ENCODE measurements at regions not wholly inside any gene's neighbourhood (a gene's known extent, or its start where the extent isn't known, plus 50 kb on each side); places are given as distances from the start of the nearest gene placed in this dataset.

GRCh38 chr20:39600871-39601270 is 638.7 kb downstream of the DHX35 start:
- DNase-seq (ENCODE audit: insufficient read length, low spot score), result no peak
- no peak for TF ChIP-seq POLR2A (IDR thresholded peaks at IDR 0.05; ENCODE audit: low read depth, low read length)
- FAIRE-seq, result no peak

- no peak for TF ChIP-seq POLR2A (IDR thresholded peaks at IDR 0.05; ENCODE audit: low read depth, low read length)
- no peak for DNase-seq (ENCODE audit: insufficient read length, low spot score)
- FAIRE-seq, result no peak
These were observed 638.0 kb downstream of the DHX35 start for GRCh38 chr20:39600156-39600555.

GRCh38 chr20:39596554-39596953 is 634.4 kb downstream of the DHX35 start:
- DNase-seq (ENCODE audit: insufficient read length, low spot score) (no peak), FAIRE-seq (no peak)
- no peak for TF ChIP-seq POLR2A (IDR thresholded peaks at IDR 0.05; ENCODE audit: low read depth, low read length)

GRCh38 chr20:39592371-39592770 is 630.2 kb downstream of the DHX35 start:
- DNase-seq (ENCODE audit: insufficient read length, low spot score) (no peak), FAIRE-seq (no peak)
- TF ChIP-seq POLR2A (IDR thresholded peaks at IDR 0.05; ENCODE audit: low read depth, low read length), result no peak

- FAIRE-seq (no peak), DNase-seq (ENCODE audit: insufficient read length, low spot score) (no peak)
- TF ChIP-seq POLR2A (IDR thresholded peaks at IDR 0.05; ENCODE audit: low read depth, low read length), result no peak
These were observed 626.1 kb downstream of the DHX35 start for GRCh38 chr20:39588148-39588757.

GRCh38 chr20:39581034-39581433 is 618.9 kb downstream of the DHX35 start:
- no peak for DNase-seq (ENCODE audit: insufficient read length, low spot score)
- FAIRE-seq, result no peak
- no peak for TF ChIP-seq POLR2A (IDR thresholded peaks at IDR 0.05; ENCODE audit: low read depth, low read length)

GRCh38 chr20:39576771-39577170 is 614.6 kb downstream of the DHX35 start:
- no peak for DNase-seq (ENCODE audit: insufficient read length, low spot score)
- no peak for FAIRE-seq
- no peak for TF ChIP-seq POLR2A (IDR thresholded peaks at IDR 0.05; ENCODE audit: low read depth, low read length)

GRCh38 chr20:39574061-39574460 is 611.9 kb downstream of the DHX35 start:
- no peak for DNase-seq (ENCODE audit: insufficient read length, low spot score)
- FAIRE-seq, result no peak
- TF ChIP-seq POLR2A (IDR thresholded peaks at IDR 0.05; ENCODE audit: low read depth, low read length), result no peak

GRCh38 chr20:39571171-39571570 is 609.0 kb downstream of the DHX35 start:
- no peak for TF ChIP-seq POLR2A (IDR thresholded peaks at IDR 0.05; ENCODE audit: low read depth, low read length)
- FAIRE-seq (no peak), DNase-seq (ENCODE audit: insufficient read length, low spot score) (no peak)

GRCh38 chr20:39568109-39568508 is 606.0 kb downstream of the DHX35 start:
- FAIRE-seq (no peak), DNase-seq (ENCODE audit: insufficient read length, low spot score) (no peak)

GRCh38 chr20:39563349-39563748 is 601.2 kb downstream of the DHX35 start:
- no peak for FAIRE-seq
- no peak for TF ChIP-seq POLR2A (IDR thresholded peaks at IDR 0.05; ENCODE audit: low read depth, low read length)
- DNase-seq (ENCODE audit: insufficient read length, low spot score), result no peak

More at GRCh38 chr20:39568109-39568508, 606.0 kb downstream of the DHX35 start:
- TF ChIP-seq POLR2A (IDR thresholded peaks at IDR 0.05; ENCODE audit: low read depth, low read length), result no peak

- FAIRE-seq (no peak), DNase-seq (ENCODE audit: insufficient read length, low spot score) (no peak)
- no peak for TF ChIP-seq POLR2A (IDR thresholded peaks at IDR 0.05; ENCODE audit: low read depth, low read length)
These were observed 592.2 kb downstream of the DHX35 start for GRCh38 chr20:39554341-39554740.

GRCh38 chr20:39553120-39553519 is 591.0 kb downstream of the DHX35 start:
- FAIRE-seq, result no peak
- DNase-seq (ENCODE audit: insufficient read length, low spot score), result no peak
- no peak for TF ChIP-seq POLR2A (IDR thresholded peaks at IDR 0.05; ENCODE audit: low read depth, low read length)

- FAIRE-seq, result no peak
- no peak for TF ChIP-seq POLR2A (IDR thresholded peaks at IDR 0.05; ENCODE audit: low read depth, low read length)
- DNase-seq (ENCODE audit: insufficient read length, low spot score), result no peak
These were observed 587.6 kb downstream of the DHX35 start for GRCh38 chr20:39549733-39550132.

GRCh38 chr20:39547546-39548408 is 585.6 kb downstream of the DHX35 start:
- TF ChIP-seq POLR2A (IDR thresholded peaks at IDR 0.05; ENCODE audit: low read depth, low read length), result no peak
- FAIRE-seq (no peak), DNase-seq (ENCODE audit: insufficient read length, low spot score) (no peak)

All from H54 (cell line).